Upper lobe of right lung (tissue), 1 donor: ENCODE measurements at regions not wholly inside any gene's neighbourhood (a gene's known extent, or its start where the extent isn't known, plus 50 kb on each side); places are given as distances from the start of the nearest gene placed in this dataset.

Source experiments
- ATAC-seq: fragments of 200-7000 bp; cut with Tn5 transposase; one replicate; pipeline ENCODE4 v1.9.1; 2020; ENCODE audit warnings: mild to moderate bottlenecking, moderate library complexity
- DNase-seq: peaks from one replicate; pipeline ENCODE4 v3.0.0-alpha.2; 2020
- H3K27ac ChIP-seq: fragments of 200-600 bp; one replicate; pipeline ENCODE4 v1.8.0; 2022
- H3K27me3 ChIP-seq: fragments of 200-600 bp; one replicate; pipeline ENCODE4 v1.8.0; 2022; ENCODE audit warnings: mild to moderate bottlenecking
- H3K36me3 ChIP-seq: fragments of 200-600 bp; one replicate; pipeline ENCODE4 v1.8.0; 2022
- H3K4me1 ChIP-seq: fragments of 200-600 bp; one replicate; pipeline ENCODE4 v1.8.0; 2022
- H3K4me3 ChIP-seq: fragments of 200-600 bp; one replicate; pipeline ENCODE4 v1.8.0; 2022; ENCODE audit warnings: mild to moderate bottlenecking
- H3K9me3 ChIP-seq: fragments of 200-600 bp; one replicate; pipeline ENCODE4 v1.8.0; 2022
- CTCF ChIP-seq: fragments of 200-600 bp; IDR thresholded peaks from one replicate; pipeline ENCODE4 v1.8.0; 2022; ENCODE audit warnings: antibody characterized with exemption
- intact Hi-C: fragments of 100-400 bp; cut with DNase I; formaldehyde crosslinking; loops from one replicate; pipeline ENCODE4 v1.11.0; 2022
- donor health status: DM: no; HTN: yes; CAD: no; lungs with severe emphysema.

GRCh38 chr15:53462651-53463050 is 296.8 kb downstream of the WDR72 start:
- no peaks in the 10 kb centered on the region for H3K36me3 ChIP-seq
- DNase-seq = no peak
- no peak for TF ChIP-seq CTCF
- no peak for ATAC-seq
- no peak overlapping the region for H3K27ac ChIP-seq
- H3K4me1 ChIP-seq = no peaks in the 10 kb centered on the region
- no peak overlapping the region for H3K4me3 ChIP-seq
- H3K27me3 ChIP-seq = no peaks in the 10 kb centered on the region
- intact Hi-C loops = no loop called here
- H3K9me3 ChIP-seq = no peaks in the 10 kb centered on the region

- ATAC-seq (no peak), DNase-seq (no peak)
- no peak overlapping the region for H3K27ac ChIP-seq
- no peaks in the 10 kb centered on the region for H3K27me3 ChIP-seq
- H3K9me3 ChIP-seq = no peaks in the 10 kb centered on the region
- H3K4me3 ChIP-seq = no peak overlapping the region
- intact Hi-C loops = no loop called here
- H3K36me3 ChIP-seq = no peaks in the 10 kb centered on the region
- TF ChIP-seq CTCF = no peak
- H3K4me1 ChIP-seq = no peaks in the 10 kb centered on the region
Observed at GRCh38 chr15:53461677-53462076, 297.8 kb downstream of the WDR72 start.

- H3K36me3 ChIP-seq = no peaks in the 10 kb centered on the region
- DNase-seq (no peak), ATAC-seq (no peak)
- TF ChIP-seq CTCF = no peak
- H3K4me1 ChIP-seq = no peaks in the 10 kb centered on the region
- intact Hi-C loops = no loop called here
- no peak overlapping the region for H3K27ac ChIP-seq
- H3K9me3 ChIP-seq = no peaks in the 10 kb centered on the region
- H3K4me3 ChIP-seq = no peak overlapping the region
- H3K27me3 ChIP-seq = no peaks in the 10 kb centered on the region
Observed at GRCh38 chr15:53458736-53459135, 300.7 kb downstream of the WDR72 start.

- intact Hi-C loops = no loop called here
- Histone ChIP-seq H3K27ac (no peak overlapping the region), H3K27me3 (no peaks in the 10 kb centered on the region), H3K4me1 (peaks cover 3% of the 10 kb centered on the region), H3K4me3 (no peak overlapping the region), H3K9me3 (no peaks in the 10 kb centered on the region), H3K36me3 (no peaks in the 10 kb centered on the region)
- TF ChIP-seq CTCF = no peak
- ATAC-seq (no peak), DNase-seq (no peak)
Observed at GRCh38 chr15:53457479-53457878, 302.0 kb downstream of the WDR72 start.

GRCh38 chr15:53454843-53455721 is 304.4 kb downstream of the WDR72 start:
- TF ChIP-seq CTCF = no peak
- intact Hi-C loops = no loop called here
- H3K36me3 ChIP-seq = no peaks in the 10 kb centered on the region
- no peak for ATAC-seq
- no peaks in the 10 kb centered on the region for H3K9me3 ChIP-seq
- no peaks in the 10 kb centered on the region for H3K27me3 ChIP-seq
- DNase-seq = no peak
- H3K27ac ChIP-seq = no peak overlapping the region
- peaks cover 3% of the 10 kb centered on the region for H3K4me1 ChIP-seq
- H3K4me3 ChIP-seq = no peak overlapping the region

- Histone ChIP-seq H3K27me3 (no peaks in the 10 kb centered on the region), H3K36me3 (no peaks in the 10 kb centered on the region), H3K27ac (no peak overlapping the region), H3K4me3 (no peak overlapping the region), H3K4me1 (peaks cover 3% of the 10 kb centered on the region), H3K9me3 (no peaks in the 10 kb centered on the region)
- intact Hi-C loops = no loop called here
- no peak for TF ChIP-seq CTCF
- ATAC-seq = no peak
- DNase-seq = no peak
Observed at GRCh38 chr15:53454535-53454842, 305.0 kb downstream of the WDR72 start.
